H1 (cell line): ENCODE measurements at regions not wholly inside any gene's neighbourhood (a gene's known extent, or its start where the extent isn't known, plus 50 kb on each side); places are given as distances from the start of the nearest gene placed in this dataset.

Experiments
- CTCF ChIA-PET: fragments of 300-600 bp; sonication (Branson Sonifier 250); formaldehyde crosslinking; loops from one replicate; lab custom pipeline; 2021; ENCODE audit not compliant: partially characterized antibody; lab: Charles Lee
- POLR2A ChIA-PET: fragments of 300-600 bp; sonication (Branson Sonifier 250); formaldehyde crosslinking; loops from one replicate; lab custom pipeline; 2021; ENCODE audit warnings: inconsistent platforms; ENCODE audit not compliant: partially characterized antibody; lab: Charles Lee
- DNase-seq, 2 experiments: peaks; one replicate each; pipeline versions ENCODE4 v3.0.0 to v3.0.0-alpha.2; 2010 to 2022; ENCODE audit warnings: low spot score in 2 of 2, low read depth in 1 of 2, mixed read lengths in 1 of 2
- FAIRE-seq: peaks from 2 replicates; lab custom pipeline; 2011; peaks lifted over from hg19 to GRCh38; lab: Jason Lieb, UNC
- H2AFZ ChIP-seq: 2 replicates; pipeline ENCODE4 v1.8.1; 2012; ENCODE audit warnings: low read length, inconsistent platforms
- H2AK5ac ChIP-seq: 2 replicates; pipeline ENCODE4 v1.6.1; 2013; ENCODE audit warnings: low read depth, low read length
- H2BK120ac ChIP-seq: replicated peaks from 2 replicates; pipeline ENCODE3; 2013; ENCODE audit warnings: low read depth, low read length, inconsistent platforms
- H2BK12ac ChIP-seq: 2 replicates; pipeline ENCODE4 v1.6.1; 2013; ENCODE audit warnings: low read depth, low read length
- H2BK15ac ChIP-seq: 2 replicates; pipeline ENCODE4 v1.6.1; 2013; ENCODE audit warnings: low read length
- H2BK20ac ChIP-seq: 2 replicates; pipeline ENCODE4 v1.6.1; 2013; ENCODE audit warnings: low read length
- H2BK5ac ChIP-seq: 2 replicates; pipeline ENCODE4 v1.6.1; 2013; ENCODE audit warnings: low read depth, low read length
- H3K14ac ChIP-seq: 2 replicates; pipeline ENCODE4 v1.6.1; 2013; ENCODE audit warnings: inconsistent platforms; ENCODE audit not compliant: insufficient read length
- H3K18ac ChIP-seq: 2 replicates; pipeline ENCODE4 v1.6.1; 2013; ENCODE audit warnings: low read length; ENCODE audit errors: extremely low read depth
- H3K23ac ChIP-seq: 2 replicates; pipeline ENCODE4 v1.6.1; 2013; ENCODE audit warnings: inconsistent platforms; ENCODE audit not compliant: insufficient read length
- H3K23me2 ChIP-seq: 2 replicates; pipeline ENCODE4 v1.6.1; 2013; ENCODE audit warnings: low read depth, low read length
- H3K27ac ChIP-seq: 2 replicates; pipeline ENCODE4 v1.6.1; 2011; ENCODE audit warnings: low read depth, low read length, inconsistent platforms
- H3K27me3 ChIP-seq, 4 experiments: replicated peaks in 1 of 4; 1 replicate in 1 of 4; 2 replicates in 3 of 4; pipeline versions ENCODE4 v1.6.1 to v1.8.1; 2011 to 2013; ENCODE audit warnings: low read length in 3 of 4, mild to moderate bottlenecking in 3 of 4, inconsistent platforms in 2 of 4, mixed read lengths in 2 of 4, moderate library complexity in 1 of 4; ENCODE audit not compliant: control insufficient read depth in 3 of 4, insufficient read depth in 3 of 4; ENCODE audit errors: extremely low read depth in 1 of 4
- H3K36me3 ChIP-seq, 4 experiments: 2 replicates each; pipeline versions ENCODE4 v1.6.1 to v1.8.1; 2011 to 2013; ENCODE audit warnings: mild to moderate bottlenecking in 4 of 4, low read length in 3 of 4, moderate library complexity in 2 of 4, control low read depth in 1 of 4, inconsistent platforms in 1 of 4; ENCODE audit not compliant: insufficient read depth in 4 of 4, control insufficient read depth in 2 of 4
- H3K4ac ChIP-seq: replicated peaks from 2 replicates; pipeline ENCODE3; 2013; ENCODE audit warnings: low read length, low read depth, mixed read lengths, inconsistent platforms; ENCODE audit not compliant: insufficient read length
- H3K4me1 ChIP-seq, 4 experiments: replicated peaks in 1 of 4; 1 replicate in 1 of 4; 2 replicates in 3 of 4; pipeline versions ENCODE4 v1.6.1 to v1.8.1; 2011 to 2013; ENCODE audit warnings: low read length in 3 of 4, inconsistent platforms in 2 of 4, mixed read lengths in 1 of 4; ENCODE audit not compliant: insufficient read depth in 4 of 4, control insufficient read depth in 3 of 4
- H3K4me2 ChIP-seq, 2 experiments: 2 replicates each; pipeline versions ENCODE4 v1.6.1 to v1.8.1; 2011 to 2013; ENCODE audit warnings: low read depth in 2 of 2, low read length in 2 of 2, control low read depth in 1 of 2, inconsistent platforms in 1 of 2, mild to moderate bottlenecking in 1 of 2; ENCODE audit not compliant: insufficient read depth in 1 of 2
- H3K4me3 ChIP-seq, 4 experiments: fragments of 200-600, 300-600 bp in 1 of 4; sonication (generic), shearing (Covaris generic), sonication (Bioruptor Twin) in 1 of 4; 2 replicates each; pipeline versions ENCODE4 v1.5.1 to v1.8.1; 2011 to 2016; ENCODE audit warnings: low read length in 4 of 4, low read depth in 3 of 4, control low read depth in 2 of 4, inconsistent platforms in 2 of 4, mild to moderate bottlenecking in 2 of 4, mixed read lengths in 1 of 4, moderate library complexity in 1 of 4; ENCODE audit not compliant: insufficient read depth in 2 of 4; ENCODE audit errors: extremely low read depth in 1 of 4
- H3K56ac ChIP-seq: replicated peaks from 2 replicates; pipeline ENCODE3; 2013; ENCODE audit warnings: low read depth, mild to moderate bottlenecking, mixed read lengths, low read length, inconsistent platforms; ENCODE audit not compliant: insufficient read length
- H3K79me1 ChIP-seq: 2 replicates; pipeline ENCODE4 v1.6.1; 2013; ENCODE audit warnings: low read depth, low read length, control low read depth
- H3K79me2 ChIP-seq, 2 experiments: 2 replicates each; pipeline versions ENCODE4 v1.6.1 to v1.8.1; 2012 to 2013; ENCODE audit warnings: low read length in 2 of 2, mild to moderate bottlenecking in 2 of 2, inconsistent platforms in 1 of 2; ENCODE audit not compliant: insufficient read depth in 2 of 2, control insufficient read depth in 1 of 2
- H3K9ac ChIP-seq, 4 experiments: replicated peaks in 1 of 4; 1 replicate in 1 of 4; 2 replicates in 3 of 4; pipeline versions ENCODE4 v1.6.1 to v1.8.1; 2011 to 2013; ENCODE audit warnings: low read depth in 3 of 4, low read length in 3 of 4, control low read depth in 2 of 4, mild to moderate bottlenecking in 2 of 4, moderate library complexity in 2 of 4, inconsistent platforms in 1 of 4; ENCODE audit errors: extremely low read depth in 1 of 4
- H3K9me3 ChIP-seq, 2 experiments: 2 replicates each; pipeline versions ENCODE4 v1.6.1 to v1.8.1; 2012 to 2013; ENCODE audit warnings: mild to moderate bottlenecking in 2 of 2, moderate library complexity in 2 of 2, control low read depth in 1 of 2, inconsistent platforms in 1 of 2, low read depth in 1 of 2, low read length in 1 of 2, mixed read lengths in 1 of 2; ENCODE audit not compliant: insufficient read depth in 2 of 2
- H4K20me1 ChIP-seq, 2 experiments: replicated peaks in 1 of 2; 2 replicates each; pipeline versions ENCODE3 to v1.8.1; 2011 to 2013; ENCODE audit warnings: inconsistent platforms in 2 of 2, low read length in 2 of 2, mild to moderate bottlenecking in 1 of 2; ENCODE audit not compliant: insufficient read depth in 2 of 2, control insufficient read depth in 1 of 2
- H4K5ac ChIP-seq: 2 replicates; pipeline ENCODE4 v1.6.1; 2013; ENCODE audit warnings: low read length, low read depth, mixed read lengths, inconsistent platforms; ENCODE audit not compliant: insufficient read length
- H4K8ac ChIP-seq: 2 replicates; pipeline ENCODE4 v1.8.0; 2013; ENCODE audit warnings: mild to moderate bottlenecking, moderate library complexity, low read length, inconsistent platforms; ENCODE audit not compliant: insufficient read depth; ENCODE audit errors: extremely low read depth
- H4K91ac ChIP-seq: replicated peaks from 2 replicates; pipeline ENCODE3; 2013; ENCODE audit warnings: low read length, mixed read lengths, inconsistent platforms; ENCODE audit not compliant: insufficient read length
- BCL11A ChIP-seq, 2 experiments: IDR thresholded peaks; one replicate each; pipeline ENCODE4 v1.6.1; 2011; ENCODE audit warnings: low read depth in 2 of 2, low read length in 2 of 2, mild to moderate bottlenecking in 2 of 2
- BRCA1 ChIP-seq: IDR thresholded peaks from 2 replicates; pipeline ENCODE4 v1.6.1; 2012; ENCODE audit warnings: low read depth, low read length, improper control_type of control experiment
- CREB1 ChIP-seq: IDR thresholded peaks from 2 replicates; pipeline ENCODE4 v1.6.1; 2012; ENCODE audit warnings: inconsistent platforms
- NANOG ChIP-seq: IDR thresholded peaks from 2 replicates; pipeline ENCODE4 v1.6.1; 2011; ENCODE audit warnings: low read length, low read depth, mild to moderate bottlenecking, inconsistent platforms; ENCODE audit not compliant: insufficient read depth, poor library complexity, severe bottlenecking
- RAD21 ChIP-seq, 2 experiments: IDR thresholded peaks in 1 of 2; conservative IDR thresholded peaks in 1 of 2; 2 replicates each; pipeline ENCODE4 v1.6.1; 2011; ENCODE audit warnings: low read depth in 2 of 2, low read length in 2 of 2, improper control_type of control experiment in 1 of 2, inconsistent platforms in 1 of 2, mild to moderate bottlenecking in 1 of 2, moderate library complexity in 1 of 2
- RFX5 ChIP-seq: IDR thresholded peaks from 2 replicates; pipeline ENCODE4 v1.6.1; 2011; ENCODE audit warnings: low read depth, low read length, improper control_type of control experiment, borderline replicate concordance
- TEAD4 ChIP-seq: IDR thresholded peaks from 2 replicates; pipeline ENCODE4 v1.6.1; 2012; ENCODE audit warnings: low read depth, low read length, inconsistent platforms, mixed read lengths
- YY1 ChIP-seq: IDR thresholded peaks from 2 replicates; pipeline ENCODE4 v1.6.1; 2011; ENCODE audit warnings: low read depth, mild to moderate bottlenecking, low read length
- WGBS, 2 experiments: shearing (Covaris generic) in 1 of 2; methylation state at CpG; one replicate each; pipeline versions ENCODE4 v1.1.6 to v1.1.7; 2013 to 2015; ENCODE audit warnings: low lambda C conversion rate in 2 of 2, mixed read lengths in 2 of 2, inconsistent platforms in 1 of 2, low coverage in 1 of 2, missing lambda C conversion rate in 1 of 2; ENCODE audit not compliant: insufficient replicate concordance in 2 of 2, insufficient coverage in 1 of 2, insufficient read length in 1 of 2; ENCODE audit errors: extremely low coverage in 1 of 2, missing lambda C conversion rate in 1 of 2; 5-methylcytosine and 5-hydroxymethylcytosine counted together
- TF ChIP-seq, protein P1 (sequence below): IDR thresholded peaks from 2 replicates; pipeline ENCODE4 v1.6.1; 2011; ENCODE audit warnings: low read length, improper control_type of control experiment

DNA sequence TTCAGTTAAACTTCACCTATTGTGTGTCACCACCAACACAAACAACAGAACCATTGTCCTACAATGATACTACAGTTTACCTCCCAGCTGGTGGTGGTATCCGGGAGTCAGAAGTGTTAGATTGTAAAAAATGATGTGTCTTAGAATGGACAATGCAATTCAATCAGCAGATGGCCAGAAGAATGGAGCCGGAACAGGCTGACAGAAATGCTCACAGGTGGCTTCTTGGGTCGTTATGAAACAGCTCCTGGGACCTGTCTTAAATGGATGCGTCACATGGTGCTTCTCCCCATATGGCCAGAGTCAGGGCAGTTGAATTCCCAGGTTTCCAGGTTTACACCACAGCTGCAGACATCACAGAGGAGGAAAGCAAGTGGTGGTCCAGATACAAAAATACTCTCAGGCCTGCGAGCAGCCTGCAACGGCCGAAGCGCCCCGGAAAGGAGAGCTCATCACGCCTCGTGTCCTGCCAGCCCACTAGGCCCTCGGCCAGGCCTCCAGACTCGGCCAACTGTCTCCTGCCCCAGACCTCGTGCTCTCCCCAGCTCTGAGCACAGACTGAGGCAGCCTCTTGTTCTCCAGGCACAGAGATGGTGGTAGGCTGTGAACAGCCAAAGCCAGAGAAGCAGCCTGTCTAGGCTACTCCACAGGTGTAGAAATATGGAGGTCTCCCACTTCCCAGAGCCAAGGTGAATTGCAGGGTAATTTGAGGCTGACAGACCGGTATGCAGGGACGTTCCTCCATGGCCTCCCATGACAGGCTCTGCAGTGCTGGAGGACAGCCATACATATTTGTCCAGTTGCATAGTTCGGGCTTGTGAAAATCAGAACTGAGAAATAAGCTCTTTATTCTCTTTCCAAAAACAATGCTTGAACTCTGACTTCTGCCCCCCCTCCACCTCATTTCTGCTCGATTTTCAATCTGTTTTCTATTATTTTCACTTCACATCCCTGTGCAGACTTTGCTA lies 98.5 kb upstream of the SPATA31C2 start:
- Histone ChIP-seq H2BK12ac (no peak overlapping the region), H2BK5ac (no peak overlapping the region), H4K20me1 (no peaks in the 10 kb centered on the region), H3K36me3 (no peaks in the 10 kb centered on the region), H4K8ac (peak overlapping the region; percentile 86), H2BK20ac (no peak overlapping the region), H3K56ac (no peak overlapping the region), H3K14ac (no peak overlapping the region), H3K4ac (no peak overlapping the region), H2AFZ (no peak overlapping the region), H3K27ac (no peak overlapping the region), H4K91ac (no peak overlapping the region), H3K4me2 (no peak overlapping the region), H3K4me3 (no peak overlapping the region), H2BK120ac (no peak overlapping the region), H3K4me1 (no peaks in the 10 kb centered on the region; a peak in 2 of 7 replicates), H3K27me3 (no peaks in the 10 kb centered on the region), H2AK5ac (no peak overlapping the region), H2BK15ac (no peak overlapping the region), H3K18ac (no peak overlapping the region), H3K9me3 (no peaks in the 10 kb centered on the region), H3K23ac (no peak overlapping the region), H3K79me2 (no peaks in the 10 kb centered on the region), H3K23me2 (no peaks in the 10 kb centered on the region), H3K79me1 (no peaks in the 10 kb centered on the region), H4K5ac (no peak overlapping the region), H3K9ac (no peak overlapping the region)
- FAIRE-seq (no peak), DNase-seq (no peak)
- CTCF ChIA-PET = interaction anchor here (0.7 to 0.9 kb wide), 2 partner anchors 20 to 53 kb away, joined by 3 to 6 read pairs; no protein-coding TSS in a partner anchor
- TF ChIP-seq TEAD4 (no peak), RFX5 (no peak), RAD21 (IDR thresholded peaks at IDR 0.05 in 1 of 2, conservative IDR thresholded peaks at IDR 0.05 in 1 of 2; ENCODE audit: low read depth in 2 of 2, low read length in 2 of 2) (no peak), YY1 (no peak), NANOG (no peak), BRCA1 (no peak), CREB1 (no peak), BCL11A (IDR thresholded peaks at IDR 0.05; ENCODE audit: low read depth in 2 of 2, low read length in 2 of 2) (no peak)
- TF ChIP-seq, protein P1, sequence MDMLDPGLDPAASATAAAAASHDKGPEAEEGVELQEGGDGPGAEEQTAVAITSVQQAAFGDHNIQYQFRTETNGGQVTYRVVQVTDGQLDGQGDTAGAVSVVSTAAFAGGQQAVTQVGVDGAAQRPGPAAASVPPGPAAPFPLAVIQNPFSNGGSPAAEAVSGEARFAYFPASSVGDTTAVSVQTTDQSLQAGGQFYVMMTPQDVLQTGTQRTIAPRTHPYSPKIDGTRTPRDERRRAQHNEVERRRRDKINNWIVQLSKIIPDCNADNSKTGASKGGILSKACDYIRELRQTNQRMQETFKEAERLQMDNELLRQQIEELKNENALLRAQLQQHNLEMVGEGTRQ = no peak
- POLR2A ChIA-PET = no interaction called here
- 88% methylated on average over 18 of the region's 18 CpGs; no CpG with 5 or more reads in 1 of the 2 experiments for WGBS, 2 experiments
